PC-9 (cell line): ENCODE measurements at regions not wholly inside any gene's neighbourhood (a gene's known extent, or its start where the extent isn't known, plus 50 kb on each side); places are given as distances from the start of the nearest gene placed in this dataset.

Experiments
- EZH2 ChIP-seq: fragments of 200-600 bp; sonication (generic); IDR thresholded peaks from 2 replicates; pipeline ENCODE4 v1.8.0; 2017; ENCODE audit warnings: antibody characterized with exemption, low read depth
- TF ChIP-seq, protein P1 (sequence below): fragments of 200-600 bp; sonication (generic); conservative IDR thresholded peaks from 2 replicates; pipeline ENCODE4 v1.6.1; 2017; ENCODE audit warnings: mixed run types, antibody characterized with exemption, mild to moderate bottlenecking, moderate library complexity

DNA sequence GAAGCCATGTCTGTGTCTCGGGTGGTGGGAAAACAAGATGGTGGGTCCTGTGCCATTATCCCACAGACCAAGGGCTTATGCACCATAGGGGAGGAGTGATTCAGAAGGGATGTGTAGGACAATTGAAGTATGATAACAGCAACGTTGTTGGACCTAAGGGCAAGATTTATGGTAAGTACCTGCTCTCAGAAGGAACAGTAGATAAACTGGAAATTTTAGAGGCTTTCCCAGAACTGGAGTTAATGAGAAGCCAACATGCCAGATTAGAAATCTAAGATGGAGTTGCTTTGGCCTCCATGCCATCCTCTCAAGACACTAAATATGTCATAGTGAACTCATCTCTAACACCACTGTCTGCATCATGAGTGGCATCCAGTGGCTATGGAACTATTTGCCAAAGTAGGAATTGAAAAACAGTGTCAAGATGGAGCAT, 84.7 kb upstream of the MYLIP start:
- TF ChIP-seq, protein P1, sequence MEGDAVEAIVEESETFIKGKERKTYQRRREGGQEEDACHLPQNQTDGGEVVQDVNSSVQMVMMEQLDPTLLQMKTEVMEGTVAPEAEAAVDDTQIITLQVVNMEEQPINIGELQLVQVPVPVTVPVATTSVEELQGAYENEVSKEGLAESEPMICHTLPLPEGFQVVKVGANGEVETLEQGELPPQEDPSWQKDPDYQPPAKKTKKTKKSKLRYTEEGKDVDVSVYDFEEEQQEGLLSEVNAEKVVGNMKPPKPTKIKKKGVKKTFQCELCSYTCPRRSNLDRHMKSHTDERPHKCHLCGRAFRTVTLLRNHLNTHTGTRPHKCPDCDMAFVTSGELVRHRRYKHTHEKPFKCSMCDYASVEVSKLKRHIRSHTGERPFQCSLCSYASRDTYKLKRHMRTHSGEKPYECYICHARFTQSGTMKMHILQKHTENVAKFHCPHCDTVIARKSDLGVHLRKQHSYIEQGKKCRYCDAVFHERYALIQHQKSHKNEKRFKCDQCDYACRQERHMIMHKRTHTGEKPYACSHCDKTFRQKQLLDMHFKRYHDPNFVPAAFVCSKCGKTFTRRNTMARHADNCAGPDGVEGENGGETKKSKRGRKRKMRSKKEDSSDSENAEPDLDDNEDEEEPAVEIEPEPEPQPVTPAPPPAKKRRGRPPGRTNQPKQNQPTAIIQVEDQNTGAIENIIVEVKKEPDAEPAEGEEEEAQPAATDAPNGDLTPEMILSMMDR: no peak
- TF ChIP-seq EZH2: no peak
